T-helper 1 cell treated with Interleukin-12 subunit alpha and Interleukin-12 subunit beta and Interleukin-4 antibody, amounts not matched to agents 30 ng/mL and 1 ng/mL, for 36 hours (primary cell): ENCODE measurements at regions not wholly inside any gene's neighbourhood (a gene's known extent, or its start where the extent isn't known, plus 50 kb on each side); places are given as distances from the start of the nearest gene placed in this dataset.
"Not testable (repeated sequence)": the region's sequence is repeated elsewhere in the genome, so short reads cannot be mapped to it uniquely, and the experiment has no call there.

Experiments used
- intact Hi-C: fragments of 100-400 bp; cut with micrococcal nuclease; formaldehyde crosslinking; loops from one replicate; pipeline ENCODE4 v1.15.1; 2024

GRCh38 chr4:72884225-72884624 is 185.3 kb downstream of the COX18 start:
- intact Hi-C loops: not testable (repeated sequence)

DNA sequence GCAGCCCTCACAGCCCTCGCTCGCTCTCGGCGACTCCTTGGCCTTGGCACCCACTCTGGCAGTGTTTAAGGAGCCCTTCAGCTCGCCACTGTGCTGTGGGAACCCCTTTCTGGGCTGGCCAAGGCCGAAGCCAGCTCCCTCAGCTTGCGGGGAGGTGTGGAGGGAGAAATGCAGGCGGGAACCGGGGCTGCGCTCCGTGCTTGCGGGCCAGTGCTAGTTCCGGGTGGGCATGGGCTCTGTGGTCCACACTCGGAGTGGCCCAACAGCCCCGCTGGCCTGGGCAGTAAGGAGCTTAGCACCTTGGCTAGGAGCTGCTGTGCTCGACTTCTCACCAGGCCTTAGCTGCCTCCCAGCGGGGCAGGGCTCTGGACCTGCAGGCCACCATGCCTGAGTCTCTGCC is 192.6 kb downstream of the COX18 start:
- intact Hi-C loops: no loop called here

GRCh38 chr4:72875545-72875944 is 194.0 kb downstream of the COX18 start:
- intact Hi-C loops: no loop called here

DNA sequence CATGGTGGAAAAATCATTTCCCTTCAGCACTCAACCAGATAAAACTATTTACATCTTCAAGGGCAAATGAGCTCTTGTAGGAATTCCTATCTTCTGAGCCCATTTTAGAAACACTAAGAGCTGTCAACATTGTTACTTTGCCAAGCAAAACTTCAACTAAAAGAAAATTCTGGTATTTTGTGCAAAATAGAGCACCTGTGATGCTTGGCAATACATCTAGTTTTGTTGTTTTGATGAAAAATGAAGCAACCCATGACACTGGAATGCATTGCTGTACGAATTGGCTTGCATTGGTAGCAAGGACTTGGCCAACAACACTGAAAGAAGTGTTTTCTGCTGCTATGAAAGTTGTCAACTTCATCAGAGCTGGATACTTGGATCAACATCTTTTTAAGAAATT is 194.4 kb downstream of the COX18 start:
- intact Hi-C loops: no loop called here

- intact Hi-C loops: no loop called here
Observed at GRCh38 chr4:72864898-72865297, 204.6 kb downstream of the COX18 start.

GRCh38 chr4:72864277-72864676 is 205.2 kb downstream of the COX18 start:
- intact Hi-C loops: not testable (repeated sequence)

- intact Hi-C loops: no loop called here
Observed at GRCh38 chr4:72860766-72861165, 208.8 kb downstream of the COX18 start.

DNA sequence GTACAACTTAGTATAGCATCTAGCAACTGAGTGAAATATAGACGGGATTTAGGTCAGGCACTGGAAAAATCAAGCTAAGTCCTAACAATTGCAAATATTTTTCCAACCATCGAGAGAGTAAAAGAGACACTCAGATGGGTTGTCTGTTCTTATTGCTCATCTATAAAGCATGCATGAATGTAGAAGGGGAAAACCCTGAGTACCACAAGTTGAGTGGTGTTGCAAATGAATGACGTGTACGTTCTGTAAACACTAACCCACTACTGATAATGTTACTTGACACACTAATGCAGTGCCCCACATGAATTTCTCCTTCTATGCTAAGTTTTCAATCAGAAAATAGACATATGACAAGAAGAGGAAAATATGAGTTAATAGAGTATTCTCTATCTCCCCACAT is 211.2 kb downstream of the COX18 start:
- intact Hi-C loops: no loop called here

DNA sequence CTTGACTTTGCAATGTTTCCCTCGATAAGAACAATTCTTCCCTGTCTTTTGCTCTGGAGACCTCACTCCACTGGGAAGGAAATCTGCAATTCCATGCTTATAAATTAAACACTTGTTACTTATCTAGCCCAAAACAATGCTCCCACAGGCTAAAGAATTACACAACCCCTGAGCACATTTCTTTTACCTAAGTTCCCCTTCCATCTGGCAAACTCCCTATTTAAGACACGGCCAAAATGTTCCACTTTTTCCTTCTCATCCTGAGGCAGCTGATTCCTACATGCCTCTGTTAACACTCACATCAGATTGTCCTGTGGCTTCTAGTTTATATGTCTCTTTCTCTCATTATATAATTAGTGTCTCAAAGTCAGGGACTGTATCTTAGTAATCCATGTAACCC is 211.7 kb downstream of the COX18 start:
- intact Hi-C loops: no loop called here

DNA sequence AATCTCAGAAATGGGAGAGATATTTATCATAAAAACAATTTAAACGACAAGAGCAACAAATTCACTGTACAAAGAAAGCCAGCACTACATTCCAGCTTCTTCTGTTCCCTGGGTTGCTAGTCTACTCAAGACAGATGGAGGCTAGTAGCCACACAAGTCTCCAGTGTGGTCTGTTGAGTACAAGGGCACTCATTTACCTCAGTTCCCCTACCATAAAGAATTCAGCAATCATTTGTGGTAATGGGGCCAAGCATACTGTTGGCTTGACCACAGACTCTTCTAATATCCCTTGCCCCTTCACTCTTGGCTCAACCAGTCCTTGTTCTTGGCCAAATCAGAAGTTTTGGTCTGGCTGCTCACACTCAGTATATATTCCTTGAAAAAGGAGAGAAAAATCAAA is 212.3 kb downstream of the COX18 start:
- intact Hi-C loops: no loop called here

GRCh38 chr4:72846280-72847111 is 223.0 kb downstream of the COX18 start:
- intact Hi-C loops: no loop called here

- intact Hi-C loops: no loop called here
Observed at GRCh38 chr4:72843466-72843865, 226.1 kb downstream of the COX18 start.

GRCh38 chr4:72842323-72842722 is 227.2 kb downstream of the COX18 start:
- intact Hi-C loops: no loop called here

DNA sequence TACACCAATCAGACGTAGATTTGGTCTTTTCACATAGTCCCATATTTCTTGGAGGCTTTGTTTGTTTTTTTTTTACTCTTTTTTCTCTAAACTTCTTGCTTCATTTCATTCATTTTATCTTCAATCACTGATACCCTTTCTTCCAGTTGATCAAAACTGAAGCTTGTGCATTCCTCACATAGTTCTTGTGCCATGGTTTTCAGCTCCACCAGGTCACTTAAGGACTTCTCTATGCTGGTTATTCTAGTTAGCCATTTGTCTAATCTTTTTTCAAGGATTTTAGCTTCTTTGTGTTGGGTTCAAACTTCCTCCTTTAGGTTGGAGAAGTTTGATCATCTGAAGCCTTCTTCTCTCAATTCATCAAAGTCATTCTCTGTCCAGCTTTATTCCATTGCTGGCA is 229.3 kb downstream of the COX18 start:
- intact Hi-C loops: not testable (repeated sequence)

DNA sequence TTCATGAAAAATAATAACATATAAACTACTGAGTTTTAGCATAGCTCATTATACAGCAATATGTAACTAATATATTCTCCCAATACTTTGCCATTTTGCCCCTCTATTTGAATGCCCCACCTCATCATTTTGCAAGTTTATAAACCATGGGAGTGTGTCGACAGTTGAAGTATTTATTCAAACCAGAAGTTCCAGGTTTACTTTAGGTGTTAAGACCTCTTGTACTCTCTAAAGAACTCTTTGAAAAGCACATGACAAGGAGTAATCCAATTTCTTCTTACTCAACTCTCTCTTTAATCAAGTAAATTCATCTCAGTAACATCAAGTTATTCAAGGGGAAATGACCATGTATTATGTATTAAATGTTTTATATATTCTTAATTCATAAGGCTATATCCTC is 240.7 kb downstream of the COX18 start:
- intact Hi-C loops: no loop called here

DNA sequence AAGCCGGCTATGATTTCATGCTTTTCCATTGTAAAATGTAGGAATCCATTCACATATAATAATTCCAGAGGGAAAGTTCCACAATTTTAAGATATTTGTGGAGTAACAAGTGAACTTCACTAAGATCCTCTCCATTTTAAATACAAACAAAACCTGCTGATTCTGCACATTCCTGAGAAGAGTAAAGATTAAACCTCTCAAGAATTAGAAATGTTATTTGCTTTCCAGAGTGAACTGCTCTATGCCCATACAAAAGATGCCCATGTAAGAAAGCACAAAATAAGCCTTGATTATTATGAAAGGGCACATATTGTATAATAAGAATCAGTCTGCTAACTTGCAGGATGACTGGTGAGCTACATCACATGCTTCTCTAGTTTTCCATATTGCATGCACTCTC is 241.5 kb downstream of the COX18 start:
- intact Hi-C loops: no loop called here

- intact Hi-C loops: no loop called here
Observed at GRCh38 chr4:72820107-72820506, 249.4 kb downstream of the COX18 start.

- intact Hi-C loops: no loop called here
Observed at GRCh38 chr4:72817012-72817411, 248.0 kb upstream of the ADAMTS3 start.

DNA sequence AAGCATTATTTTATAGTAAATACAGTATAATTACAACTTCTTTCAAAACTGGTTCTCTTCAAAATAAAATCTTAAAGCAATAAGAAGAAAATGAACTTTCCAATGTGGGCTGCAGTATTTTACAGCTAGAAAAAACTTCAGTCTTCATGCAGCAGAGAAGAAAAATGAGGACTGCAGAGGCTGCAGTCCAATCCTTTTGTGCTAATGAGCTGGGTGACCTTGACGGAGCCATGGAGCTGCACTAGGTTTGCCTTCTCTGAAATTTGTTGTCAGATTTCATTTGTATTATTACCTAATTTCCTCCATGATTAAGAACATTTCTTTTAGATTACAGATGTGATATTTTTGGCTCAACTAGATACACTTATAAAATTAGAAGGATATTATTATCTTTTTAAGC is 245.2 kb upstream of the ADAMTS3 start:
- intact Hi-C loops: no loop called here

GRCh38 chr4:72809208-72809607 is 240.2 kb upstream of the ADAMTS3 start:
- intact Hi-C loops: no loop called here

GRCh38 chr4:72805284-72805683 is 236.3 kb upstream of the ADAMTS3 start:
- intact Hi-C loops: no loop called here

DNA sequence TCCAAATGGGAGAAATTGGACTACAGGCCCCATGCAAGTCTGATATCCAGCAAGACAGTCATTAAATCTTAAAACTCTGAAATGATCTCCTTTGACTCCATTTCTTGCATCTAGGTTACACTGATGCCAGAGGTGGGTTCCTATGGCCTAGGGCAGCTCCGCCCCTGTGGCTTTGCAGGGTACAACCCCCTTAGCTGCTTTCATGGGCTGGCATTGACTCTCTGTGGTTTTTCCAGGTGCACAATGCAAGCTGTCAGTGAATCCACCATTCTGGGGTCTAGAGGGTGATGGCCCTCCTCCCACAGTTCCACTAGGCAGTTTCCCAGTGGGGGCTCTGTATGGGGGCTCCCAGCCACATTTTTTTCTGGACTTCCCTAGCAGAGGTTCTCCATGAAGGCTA is 228.5 kb upstream of the ADAMTS3 start:
- intact Hi-C loops: no loop called here

GRCh38 chr4:72791054-72791453 is 222.0 kb upstream of the ADAMTS3 start:
- intact Hi-C loops: no loop called here
